Ishikawa (cell line): ENCODE measurements at regions not wholly inside any gene's neighbourhood (a gene's known extent, or its start where the extent isn't known, plus 50 kb on each side); places are given as distances from the start of the nearest gene placed in this dataset.

ENCODE experiments used
- CEBPB ChIP-seq: IDR thresholded peaks from 2 replicates; pipeline ENCODE4 v1.6.1; 2012
- CREB1 ChIP-seq: IDR thresholded peaks from 2 replicates; pipeline ENCODE4 v1.6.1; 2012; ENCODE audit warnings: low read depth
- EP300 ChIP-seq: IDR thresholded peaks from 2 replicates; pipeline ENCODE4 v1.6.1; 2012; ENCODE audit warnings: borderline replicate concordance
- NFIC ChIP-seq: IDR thresholded peaks from 2 replicates; pipeline ENCODE4 v1.6.1; 2012
- RAD21 ChIP-seq: IDR thresholded peaks from 2 replicates; pipeline ENCODE4 v1.6.1; 2012; ENCODE audit warnings: low read depth
- TAF1 ChIP-seq: IDR thresholded peaks from 2 replicates; pipeline ENCODE4 v1.6.1; 2012; ENCODE audit warnings: low read depth, mild to moderate bottlenecking
- TEAD4 ChIP-seq: IDR thresholded peaks from 2 replicates; pipeline ENCODE4 v1.6.1; 2012
- YY1 ChIP-seq: IDR thresholded peaks from 2 replicates; pipeline ENCODE4 v1.6.1; 2012; ENCODE audit warnings: low read depth
- TF ChIP-seq, protein P1 (sequence below): IDR thresholded peaks from 2 replicates; pipeline ENCODE4 v1.6.1; 2012; ENCODE audit warnings: low read depth, mild to moderate bottlenecking
- TF ChIP-seq, protein P2 (sequence below): IDR thresholded peaks from 2 replicates; pipeline ENCODE4 v1.6.1; 2012

DNA sequence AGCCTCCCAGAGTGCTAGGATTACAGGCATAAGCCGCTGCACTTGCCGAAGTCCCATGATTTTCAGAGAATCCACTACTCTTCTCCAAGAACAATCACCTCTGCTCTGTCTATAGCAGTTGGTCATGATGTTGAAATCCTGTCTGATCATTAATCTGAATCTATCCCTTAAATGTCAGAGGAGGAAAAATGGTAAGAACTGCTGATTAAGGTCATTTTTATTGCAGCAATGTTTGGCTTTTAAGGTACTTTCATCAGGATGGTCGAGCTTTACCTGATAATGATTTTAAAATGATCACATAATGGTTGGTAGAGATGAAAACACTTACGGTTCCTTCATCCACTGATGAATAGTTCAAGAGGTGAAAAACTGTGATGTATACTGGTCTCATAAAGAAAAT, 968.6 kb downstream of the TLE4 start:
- TF ChIP-seq NFIC (no peak), EP300 (no peak), YY1 (no peak), CEBPB (no peak), TAF1 (no peak), CREB1 (no peak), TEAD4 (no peak), RAD21 (no peak)
- TF ChIP-seq, protein P1, sequence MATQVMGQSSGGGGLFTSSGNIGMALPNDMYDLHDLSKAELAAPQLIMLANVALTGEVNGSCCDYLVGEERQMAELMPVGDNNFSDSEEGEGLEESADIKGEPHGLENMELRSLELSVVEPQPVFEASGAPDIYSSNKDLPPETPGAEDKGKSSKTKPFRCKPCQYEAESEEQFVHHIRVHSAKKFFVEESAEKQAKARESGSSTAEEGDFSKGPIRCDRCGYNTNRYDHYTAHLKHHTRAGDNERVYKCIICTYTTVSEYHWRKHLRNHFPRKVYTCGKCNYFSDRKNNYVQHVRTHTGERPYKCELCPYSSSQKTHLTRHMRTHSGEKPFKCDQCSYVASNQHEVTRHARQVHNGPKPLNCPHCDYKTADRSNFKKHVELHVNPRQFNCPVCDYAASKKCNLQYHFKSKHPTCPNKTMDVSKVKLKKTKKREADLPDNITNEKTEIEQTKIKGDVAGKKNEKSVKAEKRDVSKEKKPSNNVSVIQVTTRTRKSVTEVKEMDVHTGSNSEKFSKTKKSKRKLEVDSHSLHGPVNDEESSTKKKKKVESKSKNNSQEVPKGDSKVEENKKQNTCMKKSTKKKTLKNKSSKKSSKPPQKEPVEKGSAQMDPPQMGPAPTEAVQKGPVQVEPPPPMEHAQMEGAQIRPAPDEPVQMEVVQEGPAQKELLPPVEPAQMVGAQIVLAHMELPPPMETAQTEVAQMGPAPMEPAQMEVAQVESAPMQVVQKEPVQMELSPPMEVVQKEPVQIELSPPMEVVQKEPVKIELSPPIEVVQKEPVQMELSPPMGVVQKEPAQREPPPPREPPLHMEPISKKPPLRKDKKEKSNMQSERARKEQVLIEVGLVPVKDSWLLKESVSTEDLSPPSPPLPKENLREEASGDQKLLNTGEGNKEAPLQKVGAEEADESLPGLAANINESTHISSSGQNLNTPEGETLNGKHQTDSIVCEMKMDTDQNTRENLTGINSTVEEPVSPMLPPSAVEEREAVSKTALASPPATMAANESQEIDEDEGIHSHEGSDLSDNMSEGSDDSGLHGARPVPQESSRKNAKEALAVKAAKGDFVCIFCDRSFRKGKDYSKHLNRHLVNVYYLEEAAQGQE, result no peak
- TF ChIP-seq, protein P2, sequence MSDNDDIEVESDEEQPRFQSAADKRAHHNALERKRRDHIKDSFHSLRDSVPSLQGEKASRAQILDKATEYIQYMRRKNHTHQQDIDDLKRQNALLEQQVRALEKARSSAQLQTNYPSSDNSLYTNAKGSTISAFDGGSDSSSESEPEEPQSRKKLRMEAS, result no peak
